Fibroblast of mammary gland (primary cell): ENCODE measurements at regions not wholly inside any gene's neighbourhood (a gene's known extent, or its start where the extent isn't known, plus 50 kb on each side); places are given as distances from the start of the nearest gene placed in this dataset.

ENCODE experiments used
- DNase-seq: peaks from one replicate; pipeline ENCODE4 v3.0.0-alpha.2; 2010; ENCODE audit warnings: low read depth
- H3K4me3 ChIP-seq: 2 replicates; pipeline ENCODE4 v1.5.1; 2011; ENCODE audit warnings: low read depth, mild to moderate bottlenecking, low read length, moderate library complexity; ENCODE audit not compliant: control insufficient read depth
- CTCF ChIP-seq: conservative IDR thresholded peaks from 2 replicates; pipeline ENCODE4 v1.5.1; 2011; ENCODE audit warnings: low read depth, low read length, inconsistent platforms; ENCODE audit not compliant: control insufficient read depth, insufficient read depth

- no peak for TF ChIP-seq CTCF
- no peak for DNase-seq
- H3K4me3 ChIP-seq, result no peak overlapping the region
These were observed 1000.2 kb upstream of the ATXN8OS start for GRCh38 chr13:69107436-69107835.

GRCh38 chr13:69101841-69102240 is 1005.8 kb upstream of the ATXN8OS start:
- no peak for DNase-seq
- no peak overlapping the region for H3K4me3 ChIP-seq
- no peak for TF ChIP-seq CTCF

GRCh38 chr13:69094485-69094884 is 1013.1 kb upstream of the ATXN8OS start:
- no peak overlapping the region for H3K4me3 ChIP-seq
- no peak for TF ChIP-seq CTCF
- no peak for DNase-seq

GRCh38 chr13:69092615-69093322 is 1014.9 kb upstream of the ATXN8OS start:
- H3K4me3 ChIP-seq, result no peak overlapping the region
- TF ChIP-seq CTCF, result no peak
- no peak for DNase-seq

GRCh38 chr13:69077267-69077666 is 1030.4 kb upstream of the ATXN8OS start:
- TF ChIP-seq CTCF, result no peak

GRCh38 chr13:69069554-69070133 is 1038.0 kb upstream of the ATXN8OS start:
- DNase-seq, result no peak
- no peak overlapping the region for H3K4me3 ChIP-seq
- TF ChIP-seq CTCF, result no peak

More at GRCh38 chr13:69077267-69077666, 1030.4 kb upstream of the ATXN8OS start:
- no peak overlapping the region for H3K4me3 ChIP-seq
- no peak for DNase-seq
